HL-60 (cell line): ENCODE measurements at regions not wholly inside any gene's neighbourhood (a gene's known extent, or its start where the extent isn't known, plus 50 kb on each side); places are given as distances from the start of the nearest gene placed in this dataset.

Source experiments
- GABPA ChIP-seq: IDR thresholded peaks from 2 replicates; pipeline ENCODE4 v1.6.1; 2012; ENCODE audit warnings: low read depth
- POLR2AphosphoS5 ChIP-seq: IDR thresholded peaks from 2 replicates; pipeline ENCODE4 v1.6.1; 2012; ENCODE audit warnings: low read depth
- SPI1 ChIP-seq: IDR thresholded peaks from 2 replicates; pipeline ENCODE4 v1.6.1; 2012; ENCODE audit warnings: low read depth, mild to moderate bottlenecking, borderline replicate concordance
- TF ChIP-seq, protein P1 (sequence below): IDR thresholded peaks from one replicate; pipeline ENCODE4 v1.5.1; 2011; ENCODE audit warnings: low read length, control low read depth, inconsistent platforms; ENCODE audit not compliant: insufficient read depth
- TF ChIP-seq, protein P2 (sequence below): IDR thresholded peaks from 2 replicates; pipeline ENCODE4 v1.6.1; 2012; ENCODE audit warnings: low read depth; ENCODE audit not compliant: insufficient replicate concordance

DNA sequence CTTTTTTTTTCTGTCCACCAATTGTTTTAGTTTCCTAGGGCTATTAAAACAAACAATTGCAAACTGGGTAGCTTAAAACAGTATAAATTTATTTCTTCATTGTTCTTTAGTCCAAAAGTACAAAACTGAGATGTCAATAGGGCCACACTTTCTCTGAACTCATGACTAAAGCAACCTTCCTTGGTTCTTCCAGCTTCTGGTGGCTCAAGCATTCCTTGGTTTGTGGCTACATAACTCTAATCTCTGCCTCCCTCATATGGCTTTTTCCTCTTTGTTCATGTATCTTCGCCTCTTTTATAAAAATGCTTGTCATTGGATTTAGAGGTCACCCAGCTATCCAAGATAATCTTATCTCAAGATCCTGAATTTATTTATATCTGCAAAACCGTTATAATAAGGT lies 914.5 kb upstream of the EPHA6 start:
- TF ChIP-seq, protein P1, sequence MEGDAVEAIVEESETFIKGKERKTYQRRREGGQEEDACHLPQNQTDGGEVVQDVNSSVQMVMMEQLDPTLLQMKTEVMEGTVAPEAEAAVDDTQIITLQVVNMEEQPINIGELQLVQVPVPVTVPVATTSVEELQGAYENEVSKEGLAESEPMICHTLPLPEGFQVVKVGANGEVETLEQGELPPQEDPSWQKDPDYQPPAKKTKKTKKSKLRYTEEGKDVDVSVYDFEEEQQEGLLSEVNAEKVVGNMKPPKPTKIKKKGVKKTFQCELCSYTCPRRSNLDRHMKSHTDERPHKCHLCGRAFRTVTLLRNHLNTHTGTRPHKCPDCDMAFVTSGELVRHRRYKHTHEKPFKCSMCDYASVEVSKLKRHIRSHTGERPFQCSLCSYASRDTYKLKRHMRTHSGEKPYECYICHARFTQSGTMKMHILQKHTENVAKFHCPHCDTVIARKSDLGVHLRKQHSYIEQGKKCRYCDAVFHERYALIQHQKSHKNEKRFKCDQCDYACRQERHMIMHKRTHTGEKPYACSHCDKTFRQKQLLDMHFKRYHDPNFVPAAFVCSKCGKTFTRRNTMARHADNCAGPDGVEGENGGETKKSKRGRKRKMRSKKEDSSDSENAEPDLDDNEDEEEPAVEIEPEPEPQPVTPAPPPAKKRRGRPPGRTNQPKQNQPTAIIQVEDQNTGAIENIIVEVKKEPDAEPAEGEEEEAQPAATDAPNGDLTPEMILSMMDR = no peak
- no peak for TF ChIP-seq POLR2AphosphoS5
- TF ChIP-seq, protein P2, sequence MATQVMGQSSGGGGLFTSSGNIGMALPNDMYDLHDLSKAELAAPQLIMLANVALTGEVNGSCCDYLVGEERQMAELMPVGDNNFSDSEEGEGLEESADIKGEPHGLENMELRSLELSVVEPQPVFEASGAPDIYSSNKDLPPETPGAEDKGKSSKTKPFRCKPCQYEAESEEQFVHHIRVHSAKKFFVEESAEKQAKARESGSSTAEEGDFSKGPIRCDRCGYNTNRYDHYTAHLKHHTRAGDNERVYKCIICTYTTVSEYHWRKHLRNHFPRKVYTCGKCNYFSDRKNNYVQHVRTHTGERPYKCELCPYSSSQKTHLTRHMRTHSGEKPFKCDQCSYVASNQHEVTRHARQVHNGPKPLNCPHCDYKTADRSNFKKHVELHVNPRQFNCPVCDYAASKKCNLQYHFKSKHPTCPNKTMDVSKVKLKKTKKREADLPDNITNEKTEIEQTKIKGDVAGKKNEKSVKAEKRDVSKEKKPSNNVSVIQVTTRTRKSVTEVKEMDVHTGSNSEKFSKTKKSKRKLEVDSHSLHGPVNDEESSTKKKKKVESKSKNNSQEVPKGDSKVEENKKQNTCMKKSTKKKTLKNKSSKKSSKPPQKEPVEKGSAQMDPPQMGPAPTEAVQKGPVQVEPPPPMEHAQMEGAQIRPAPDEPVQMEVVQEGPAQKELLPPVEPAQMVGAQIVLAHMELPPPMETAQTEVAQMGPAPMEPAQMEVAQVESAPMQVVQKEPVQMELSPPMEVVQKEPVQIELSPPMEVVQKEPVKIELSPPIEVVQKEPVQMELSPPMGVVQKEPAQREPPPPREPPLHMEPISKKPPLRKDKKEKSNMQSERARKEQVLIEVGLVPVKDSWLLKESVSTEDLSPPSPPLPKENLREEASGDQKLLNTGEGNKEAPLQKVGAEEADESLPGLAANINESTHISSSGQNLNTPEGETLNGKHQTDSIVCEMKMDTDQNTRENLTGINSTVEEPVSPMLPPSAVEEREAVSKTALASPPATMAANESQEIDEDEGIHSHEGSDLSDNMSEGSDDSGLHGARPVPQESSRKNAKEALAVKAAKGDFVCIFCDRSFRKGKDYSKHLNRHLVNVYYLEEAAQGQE = no peak
- TF ChIP-seq GABPA = no peak
- TF ChIP-seq SPI1 = no peak
